ENCODE measurements at regions not wholly inside any gene's neighbourhood (a gene's known extent, or its start where the extent isn't known, plus 50 kb on each side); places are given as distances from the start of the nearest gene placed in this dataset.

DNA sequence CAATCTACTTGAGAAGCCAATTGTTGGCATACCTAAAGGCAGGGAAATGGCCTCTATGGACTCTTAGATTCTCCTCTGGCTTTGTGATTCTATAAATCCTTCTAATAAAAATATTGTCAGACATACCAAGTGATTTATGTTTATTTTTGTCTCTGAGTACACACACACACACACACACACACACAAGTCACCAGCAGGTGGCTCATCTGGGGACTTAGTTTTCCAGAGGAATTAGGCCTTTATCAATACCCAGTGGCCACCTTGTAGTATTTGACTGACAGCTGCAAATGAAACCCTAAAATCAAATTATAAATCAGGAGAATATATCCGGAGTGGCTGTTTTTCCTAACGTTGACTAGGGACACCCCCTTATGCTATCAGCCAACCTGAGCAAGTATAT, 258.5 kb downstream of the BRINP2 start:
- H3K36me3 ChIP-seq (ENCODE audit: control insufficient read depth, insufficient read depth, low read length): no peaks in the 10 kb centered on the region
- in situ Hi-C loops (cut with HindIII; ENCODE audit: low pct_unique_long_range_greater_than_20kb, low sequenced_read_pairs) (no loop called here), intact Hi-C loops (cut with micrococcal nuclease; ENCODE audit: unreplicated experiment) (no loop called here)
- H3K4me1 ChIP-seq (ENCODE audit: control insufficient read depth, insufficient read depth, low read length): no peaks in the 10 kb centered on the region
- DNase-seq (ENCODE audit: low read depth, low spot score) (no peak), ATAC-seq (no peak)
- H3K27me3 ChIP-seq (ENCODE audit: control insufficient read depth, insufficient read depth, low read length): no peaks in the 10 kb centered on the region; the same call in 1 of the 2 replicates
- H3K27ac ChIP-seq (ENCODE audit: low read length): no peak overlapping the region
- ChIA-PET CTCF (no interaction called here), POLR2A (no interaction called here)
- H3K9me3 ChIP-seq (ENCODE audit: control insufficient read depth, insufficient read depth, low read depth, low read length): no peaks in the 10 kb centered on the region
- no peak overlapping the region for H3K4me3 ChIP-seq (ENCODE audit: low read depth in 2 of 2, low read length in 2 of 2)
- BruUV-seq (replicated peaks): no TSS peak
- TF ChIP-seq POLR2AphosphoS5 (IDR thresholded peaks at IDR 0.05; ENCODE audit: low read depth, low read length): no peak
- TF ChIP-seq SIN3A (IDR thresholded peaks at IDR 0.05; ENCODE audit: borderline replicate concordance, insufficient read depth, low read depth, low read length): no peak
- TF ChIP-seq TCF7L2 (IDR thresholded peaks at IDR 0.05; ENCODE audit: low read depth, low read length): no peak
- TF ChIP-seq, protein P1, sequence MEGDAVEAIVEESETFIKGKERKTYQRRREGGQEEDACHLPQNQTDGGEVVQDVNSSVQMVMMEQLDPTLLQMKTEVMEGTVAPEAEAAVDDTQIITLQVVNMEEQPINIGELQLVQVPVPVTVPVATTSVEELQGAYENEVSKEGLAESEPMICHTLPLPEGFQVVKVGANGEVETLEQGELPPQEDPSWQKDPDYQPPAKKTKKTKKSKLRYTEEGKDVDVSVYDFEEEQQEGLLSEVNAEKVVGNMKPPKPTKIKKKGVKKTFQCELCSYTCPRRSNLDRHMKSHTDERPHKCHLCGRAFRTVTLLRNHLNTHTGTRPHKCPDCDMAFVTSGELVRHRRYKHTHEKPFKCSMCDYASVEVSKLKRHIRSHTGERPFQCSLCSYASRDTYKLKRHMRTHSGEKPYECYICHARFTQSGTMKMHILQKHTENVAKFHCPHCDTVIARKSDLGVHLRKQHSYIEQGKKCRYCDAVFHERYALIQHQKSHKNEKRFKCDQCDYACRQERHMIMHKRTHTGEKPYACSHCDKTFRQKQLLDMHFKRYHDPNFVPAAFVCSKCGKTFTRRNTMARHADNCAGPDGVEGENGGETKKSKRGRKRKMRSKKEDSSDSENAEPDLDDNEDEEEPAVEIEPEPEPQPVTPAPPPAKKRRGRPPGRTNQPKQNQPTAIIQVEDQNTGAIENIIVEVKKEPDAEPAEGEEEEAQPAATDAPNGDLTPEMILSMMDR (IDR thresholded peaks at IDR 0.05): no peak
- TF ChIP-seq, protein P2, sequence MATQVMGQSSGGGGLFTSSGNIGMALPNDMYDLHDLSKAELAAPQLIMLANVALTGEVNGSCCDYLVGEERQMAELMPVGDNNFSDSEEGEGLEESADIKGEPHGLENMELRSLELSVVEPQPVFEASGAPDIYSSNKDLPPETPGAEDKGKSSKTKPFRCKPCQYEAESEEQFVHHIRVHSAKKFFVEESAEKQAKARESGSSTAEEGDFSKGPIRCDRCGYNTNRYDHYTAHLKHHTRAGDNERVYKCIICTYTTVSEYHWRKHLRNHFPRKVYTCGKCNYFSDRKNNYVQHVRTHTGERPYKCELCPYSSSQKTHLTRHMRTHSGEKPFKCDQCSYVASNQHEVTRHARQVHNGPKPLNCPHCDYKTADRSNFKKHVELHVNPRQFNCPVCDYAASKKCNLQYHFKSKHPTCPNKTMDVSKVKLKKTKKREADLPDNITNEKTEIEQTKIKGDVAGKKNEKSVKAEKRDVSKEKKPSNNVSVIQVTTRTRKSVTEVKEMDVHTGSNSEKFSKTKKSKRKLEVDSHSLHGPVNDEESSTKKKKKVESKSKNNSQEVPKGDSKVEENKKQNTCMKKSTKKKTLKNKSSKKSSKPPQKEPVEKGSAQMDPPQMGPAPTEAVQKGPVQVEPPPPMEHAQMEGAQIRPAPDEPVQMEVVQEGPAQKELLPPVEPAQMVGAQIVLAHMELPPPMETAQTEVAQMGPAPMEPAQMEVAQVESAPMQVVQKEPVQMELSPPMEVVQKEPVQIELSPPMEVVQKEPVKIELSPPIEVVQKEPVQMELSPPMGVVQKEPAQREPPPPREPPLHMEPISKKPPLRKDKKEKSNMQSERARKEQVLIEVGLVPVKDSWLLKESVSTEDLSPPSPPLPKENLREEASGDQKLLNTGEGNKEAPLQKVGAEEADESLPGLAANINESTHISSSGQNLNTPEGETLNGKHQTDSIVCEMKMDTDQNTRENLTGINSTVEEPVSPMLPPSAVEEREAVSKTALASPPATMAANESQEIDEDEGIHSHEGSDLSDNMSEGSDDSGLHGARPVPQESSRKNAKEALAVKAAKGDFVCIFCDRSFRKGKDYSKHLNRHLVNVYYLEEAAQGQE (IDR thresholded peaks at IDR 0.05; ENCODE audit: insufficient read depth in 1 of 2, low read depth in 2 of 2, low read length in 1 of 2): no peak

DNA sequence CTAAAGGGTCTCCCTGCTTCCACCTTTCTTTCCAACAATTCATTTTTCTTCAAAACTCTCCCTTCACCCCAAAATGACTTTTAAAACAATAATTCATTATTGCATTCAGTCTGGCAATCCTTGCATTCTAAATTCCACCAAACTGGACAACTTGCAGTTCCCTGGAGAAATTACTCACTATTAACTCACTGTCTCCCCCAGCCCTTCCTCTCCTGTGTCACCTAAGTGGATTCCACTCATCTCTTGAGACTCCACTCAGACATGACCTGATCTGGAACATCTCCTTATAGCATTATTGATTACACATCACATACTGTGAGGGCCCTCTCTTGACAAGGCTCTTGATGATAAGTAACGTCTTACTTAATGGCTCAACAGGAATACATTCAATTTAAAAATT, 257.1 kb downstream of the BRINP2 start:
- Histone ChIP-seq H3K4me1 (ENCODE audit: control insufficient read depth, insufficient read depth, low read length) (no peaks in the 10 kb centered on the region), H3K9me3 (ENCODE audit: control insufficient read depth, insufficient read depth, low read depth, low read length) (no peaks in the 10 kb centered on the region), H3K4me3 (ENCODE audit: low read depth in 2 of 2, low read length in 2 of 2) (no peak overlapping the region), H3K27me3 (ENCODE audit: control insufficient read depth, insufficient read depth, low read length) (no peaks in the 10 kb centered on the region; the same call in 1 of the 2 replicates), H3K36me3 (ENCODE audit: control insufficient read depth, insufficient read depth, low read length) (no peaks in the 10 kb centered on the region), H3K27ac (ENCODE audit: low read length) (no peak overlapping the region)
- CTCF ChIA-PET: no interaction called here
- POLR2A ChIA-PET: no interaction called here
- intact Hi-C loops (cut with micrococcal nuclease; ENCODE audit: unreplicated experiment): no loop called here
- TF ChIP-seq POLR2AphosphoS5 (IDR thresholded peaks at IDR 0.05; ENCODE audit: low read depth, low read length) (no peak), SIN3A (IDR thresholded peaks at IDR 0.05; ENCODE audit: borderline replicate concordance, insufficient read depth, low read depth, low read length) (no peak), TCF7L2 (IDR thresholded peaks at IDR 0.05; ENCODE audit: low read depth, low read length) (no peak)
- TF ChIP-seq, protein P2 (IDR thresholded peaks at IDR 0.05; ENCODE audit: insufficient read depth in 1 of 2, low read depth in 2 of 2, low read length in 1 of 2): no peak
- TF ChIP-seq, protein P1 (IDR thresholded peaks at IDR 0.05): no peak
- no TSS peak for BruUV-seq (replicated peaks)
- DNase-seq (ENCODE audit: low read depth, low spot score) (no peak), ATAC-seq (no peak)
- in situ Hi-C loops (cut with HindIII; ENCODE audit: low pct_unique_long_range_greater_than_20kb, low sequenced_read_pairs): no loop called here

Measured in Panc1 (cell line).